ENCODE measurements at regions not wholly inside any gene's neighbourhood (a gene's known extent, or its start where the extent isn't known, plus 50 kb on each side); places are given as distances from the start of the nearest gene placed in this dataset.

GRCh38 chr2:80863147-80863714, 558.7 kb upstream of the LRRTM1 start:
- CTCF ChIA-PET, result no interaction called here
- H3K79me2 ChIP-seq (ENCODE audit: low read length), result no peaks in the 10 kb centered on the region

GRCh38 chr2:80858965-80859364, 554.4 kb upstream of the LRRTM1 start:
- Histone ChIP-seq H3K4me2 (ENCODE audit: low read length) (no peak overlapping the region), H2AFZ (ENCODE audit: low read length) (no peak overlapping the region), H3K27me3 (ENCODE audit: low read length) (no peaks in the 10 kb centered on the region), H3F3A (ENCODE audit: low read length, unreplicated experiment) (no peaks in the 10 kb centered on the region), H4K20me1 (ENCODE audit: low read length) (no peaks in the 10 kb centered on the region), H3K36me3 (ENCODE audit: low read depth, low read length) (no peaks in the 10 kb centered on the region), H3K4me1 (ENCODE audit: insufficient read depth, low read length) (no peaks in the 10 kb centered on the region), H3K9me2 (replicated peaks; ENCODE audit: low read length) (no peaks in the 10 kb centered on the region), H3K4me3 (ENCODE audit: low read length) (no peak overlapping the region), H3K9ac (ENCODE audit: low read length) (no peak overlapping the region), H3K9me3 (ENCODE audit: low read length) (no peaks in the 10 kb centered on the region), H3K27ac (ENCODE audit: low read length) (no peak overlapping the region), H3K79me2 (ENCODE audit: low read length) (no peaks in the 10 kb centered on the region)
- DNase-seq (no peak), ATAC-seq (no peak)
- CTCF ChIA-PET, result no interaction called here
- intact Hi-C loops (cut with micrococcal nuclease), result no loop called here
- POLR2A ChIA-PET (ENCODE audit: unreplicated experiment), result no interaction called here
- BruUV-seq (replicated peaks), result no TSS peak
- no peak for TF ChIP-seq CTCF (conservative IDR thresholded peaks at IDR 0.05; ENCODE audit: low read depth, low read length)
- no peak for TF ChIP-seq EZH2phosphoT487 (IDR thresholded peaks at IDR 0.05; ENCODE audit: borderline replicate concordance, low read length)
- no peak for TF ChIP-seq EZH2 (IDR thresholded peaks at IDR 0.05; ENCODE audit: low read length, unreplicated experiment)

More at GRCh38 chr2:80863147-80863714, 558.7 kb upstream of the LRRTM1 start:
- Histone ChIP-seq H4K20me1 (ENCODE audit: low read length) (no peaks in the 10 kb centered on the region), H3K4me3 (ENCODE audit: low read length) (no peak overlapping the region), H3K27ac (ENCODE audit: low read length) (no peak overlapping the region), H3K9ac (ENCODE audit: low read length) (no peak overlapping the region), H2AFZ (ENCODE audit: low read length) (no peak overlapping the region), H3K4me2 (ENCODE audit: low read length) (no peak overlapping the region), H3K4me1 (ENCODE audit: insufficient read depth, low read length) (no peaks in the 10 kb centered on the region), H3K36me3 (ENCODE audit: low read depth, low read length) (no peaks in the 10 kb centered on the region), H3K27me3 (ENCODE audit: low read length) (no peaks in the 10 kb centered on the region), H3F3A (ENCODE audit: low read length, unreplicated experiment) (no peaks in the 10 kb centered on the region), H3K9me2 (replicated peaks; ENCODE audit: low read length) (no peaks in the 10 kb centered on the region), H3K9me3 (ENCODE audit: low read length) (no peaks in the 10 kb centered on the region)
- TF ChIP-seq EZH2 (IDR thresholded peaks at IDR 0.05; ENCODE audit: low read length, unreplicated experiment), result no peak
- POLR2A ChIA-PET (ENCODE audit: unreplicated experiment), result no interaction called here
- no peak for DNase-seq
- BruUV-seq (replicated peaks), result no TSS peak
- intact Hi-C loops (cut with micrococcal nuclease), result no loop called here
- ATAC-seq, result no peak

- POLR2A ChIA-PET (ENCODE audit: unreplicated experiment), result no interaction called here
- CTCF ChIA-PET, result no interaction called here
- Histone ChIP-seq H4K20me1 (ENCODE audit: low read length) (no peaks in the 10 kb centered on the region), H2AFZ (ENCODE audit: low read length) (no peak overlapping the region), H3K27ac (ENCODE audit: low read length) (no peak overlapping the region), H3K9me3 (ENCODE audit: low read length) (no peaks in the 10 kb centered on the region), H3K9ac (ENCODE audit: low read length) (no peak overlapping the region), H3K4me2 (ENCODE audit: low read length) (no peak overlapping the region), H3K27me3 (ENCODE audit: low read length) (no peaks in the 10 kb centered on the region), H3K4me3 (ENCODE audit: low read length) (no peak overlapping the region), H3K4me1 (ENCODE audit: insufficient read depth, low read length) (no peaks in the 10 kb centered on the region), H3K79me2 (ENCODE audit: low read length) (no peaks in the 10 kb centered on the region), H3K9me2 (replicated peaks; ENCODE audit: low read length) (no peaks in the 10 kb centered on the region), H3K36me3 (ENCODE audit: low read depth, low read length) (no peaks in the 10 kb centered on the region), H3F3A (ENCODE audit: low read length, unreplicated experiment) (no peaks in the 10 kb centered on the region)
- TF ChIP-seq EZH2 (IDR thresholded peaks at IDR 0.05; ENCODE audit: low read length, unreplicated experiment) (no peak), CTCF (conservative IDR thresholded peaks at IDR 0.05; ENCODE audit: low read depth, low read length) (no peak), EZH2phosphoT487 (IDR thresholded peaks at IDR 0.05; ENCODE audit: borderline replicate concordance, low read length) (no peak)
- DNase-seq, result no peak
- BruUV-seq (replicated peaks), result no TSS peak
- intact Hi-C loops (cut with micrococcal nuclease), result no loop called here
- no peak for ATAC-seq
Measured at GRCh38 chr2:80856227-80856626, 551.7 kb upstream of the LRRTM1 start.
